ENCODE measurements at regions not wholly inside any gene's neighbourhood (a gene's known extent, or its start where the extent isn't known, plus 50 kb on each side); places are given as distances from the start of the nearest gene placed in this dataset.

DNA sequence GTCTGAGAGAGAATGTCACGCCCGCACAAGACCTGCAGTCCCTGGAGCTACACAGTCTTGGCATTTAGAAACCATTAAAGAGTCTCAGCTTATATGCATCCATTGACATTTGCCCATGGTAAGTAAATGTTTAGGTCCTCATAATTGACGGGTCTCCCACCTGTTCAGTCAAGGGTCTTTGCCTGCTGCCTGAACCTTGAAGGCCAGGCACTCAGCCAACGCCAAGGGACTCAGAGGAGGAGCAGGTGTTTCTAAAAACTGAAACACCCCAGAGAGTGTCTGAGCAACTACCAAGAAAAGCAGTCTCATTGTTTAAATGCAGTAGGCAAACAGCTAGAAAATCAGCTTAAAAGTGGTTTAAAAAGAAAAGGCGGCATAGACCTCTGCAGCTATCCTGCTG lies 264.7 kb upstream of the AKR1E2 start:
- TF ChIP-seq EZH2phosphoT487 (IDR thresholded peaks at IDR 0.05; ENCODE audit: insufficient read depth, low read depth) (no peak), EZH2 (IDR thresholded peaks at IDR 0.05; ENCODE audit: insufficient read depth, poor library complexity, severe bottlenecking) (no peak)
